Cardiac fibroblast (primary cell): ENCODE measurements at regions not wholly inside any gene's neighbourhood (a gene's known extent, or its start where the extent isn't known, plus 50 kb on each side); places are given as distances from the start of the nearest gene placed in this dataset.

ENCODE experiments used
- DNase-seq, 2 donors: peaks; one replicate each; pipeline versions ENCODE4 v3.0.0 to v3.0.0-alpha.2; 2010; ENCODE audit warnings: low read depth in 2 of 2
- H3K4me3 ChIP-seq, 2 donors: replicated peaks in 1 of 2; 1 replicate in 1 of 2; 2 replicates in 1 of 2; pipeline ENCODE4 v1.5.1; 2011; ENCODE audit warnings: low read depth in 2 of 2, low read length in 2 of 2, mild to moderate bottlenecking in 2 of 2, moderate library complexity in 1 of 2
- CTCF ChIP-seq: IDR thresholded peaks from one replicate; pipeline ENCODE4 v1.5.1; 2011; ENCODE audit warnings: low read depth, mild to moderate bottlenecking, low read length, inconsistent platforms

- TF ChIP-seq CTCF: no peak
- H3K4me3 ChIP-seq: no peak overlapping the region
- peak; percentile 45 to 72 for DNase-seq
Observed at GRCh38 chr6:82033631-82034211, 213.8 kb downstream of the IBTK start.

DNA sequence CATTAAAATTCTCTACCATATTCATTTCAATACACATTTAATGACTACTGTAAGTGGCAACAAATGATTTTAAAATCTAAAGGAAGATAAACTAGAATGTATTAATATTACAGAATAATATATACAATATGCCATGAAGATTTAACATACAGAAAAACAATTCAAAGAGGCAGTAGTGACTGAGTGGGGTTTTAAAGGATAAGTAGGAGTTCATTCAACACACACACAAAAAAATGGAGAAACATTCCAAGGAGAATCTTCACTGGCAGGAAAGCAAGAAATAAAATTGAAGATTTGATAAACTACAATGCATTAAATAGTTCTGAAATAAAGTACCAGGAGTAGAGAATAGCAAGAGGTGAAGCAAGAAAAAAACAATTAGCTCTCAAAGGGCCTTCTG, 215.1 kb downstream of the IBTK start:
- DNase-seq: no peak
- no peak for TF ChIP-seq CTCF
- H3K4me3 ChIP-seq: no peak overlapping the region

DNA sequence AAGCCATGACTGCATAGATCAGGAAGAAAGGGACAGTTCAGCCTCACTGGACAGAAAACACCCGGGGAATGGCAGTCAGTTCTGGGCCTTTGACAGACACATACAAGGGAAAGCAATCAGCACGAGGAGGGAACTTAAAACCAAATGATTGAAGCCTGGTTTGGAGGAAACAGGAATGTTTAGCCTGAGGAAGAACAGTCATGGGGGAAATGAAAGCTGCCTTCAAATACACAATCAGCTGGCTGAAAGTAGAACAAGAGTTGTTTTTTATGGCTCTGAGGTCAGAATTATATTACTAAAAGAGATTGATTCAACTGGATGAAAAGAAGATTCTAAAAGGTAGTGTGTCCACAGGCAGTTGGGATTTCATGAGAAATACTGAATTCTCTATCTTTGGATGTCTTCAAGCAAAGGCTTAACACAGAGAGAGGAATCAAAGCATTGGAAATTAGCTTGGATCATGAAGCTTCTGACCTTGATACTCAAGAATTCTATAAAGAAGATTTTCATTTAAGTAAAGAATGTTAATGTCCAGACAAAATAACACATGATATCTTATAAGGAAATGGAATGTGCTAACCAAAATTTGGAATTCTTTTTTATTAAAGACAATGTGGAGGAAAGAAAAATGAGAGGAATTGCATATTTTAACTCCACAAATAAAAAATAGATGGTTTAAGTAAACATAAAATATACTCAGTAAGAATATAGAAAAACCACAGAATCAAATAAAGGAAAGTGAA, 216.6 kb downstream of the IBTK start:
- H3K4me3 ChIP-seq: no peak overlapping the region
- TF ChIP-seq CTCF: no peak
- no peak for DNase-seq

DNA sequence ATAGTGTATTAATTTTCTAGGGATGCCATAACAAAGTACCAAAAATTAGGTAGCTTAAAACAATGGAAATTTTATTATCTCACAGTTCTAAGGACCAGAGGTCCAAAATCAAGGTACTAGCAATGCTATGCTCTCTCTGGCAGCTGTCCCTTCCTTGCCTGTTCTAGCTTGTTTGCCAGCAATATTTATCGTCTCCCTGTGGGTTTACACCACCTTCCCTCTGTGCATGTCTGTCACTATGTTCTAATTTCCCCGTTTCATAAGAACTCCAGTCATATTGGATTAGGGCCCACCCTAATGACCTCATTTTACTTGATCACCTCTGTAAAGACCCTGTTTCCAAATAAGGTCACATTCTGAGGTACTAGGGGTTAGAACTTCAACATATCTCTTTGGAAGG, 217.2 kb downstream of the IBTK start:
- no peak for TF ChIP-seq CTCF
- DNase-seq: no peak
- H3K4me3 ChIP-seq: no peak overlapping the region

DNA sequence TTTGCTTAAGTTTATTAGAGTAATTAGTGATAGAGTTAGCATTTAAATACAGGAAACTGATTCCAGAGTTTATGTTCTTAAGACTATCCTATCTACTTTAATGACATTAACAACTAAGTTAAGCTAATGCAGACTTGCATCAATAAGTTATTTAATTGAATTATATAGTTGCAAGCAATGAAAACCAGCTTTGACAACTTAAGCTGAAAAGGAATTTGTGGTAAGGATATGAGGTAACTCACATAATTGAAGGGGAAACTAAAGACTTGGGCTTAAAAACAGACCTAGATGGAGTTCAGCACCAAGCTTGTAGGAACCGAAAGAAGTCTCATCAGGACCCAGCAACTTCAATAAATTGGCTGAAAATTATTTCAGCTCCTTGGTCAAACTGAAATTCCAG, 222.3 kb downstream of the IBTK start:
- DNase-seq: no peak
- TF ChIP-seq CTCF: no peak
- H3K4me3 ChIP-seq: no peak overlapping the region

GRCh38 chr6:82022614-82023129, 224.9 kb downstream of the IBTK start:
- DNase-seq: peak; percentile 77 to 84
- TF ChIP-seq CTCF: no peak
- no peak overlapping the region for H3K4me3 ChIP-seq
